ENCODE measurements at regions not wholly inside any gene's neighbourhood (a gene's known extent, or its start where the extent isn't known, plus 50 kb on each side); places are given as distances from the start of the nearest gene placed in this dataset.

DNA sequence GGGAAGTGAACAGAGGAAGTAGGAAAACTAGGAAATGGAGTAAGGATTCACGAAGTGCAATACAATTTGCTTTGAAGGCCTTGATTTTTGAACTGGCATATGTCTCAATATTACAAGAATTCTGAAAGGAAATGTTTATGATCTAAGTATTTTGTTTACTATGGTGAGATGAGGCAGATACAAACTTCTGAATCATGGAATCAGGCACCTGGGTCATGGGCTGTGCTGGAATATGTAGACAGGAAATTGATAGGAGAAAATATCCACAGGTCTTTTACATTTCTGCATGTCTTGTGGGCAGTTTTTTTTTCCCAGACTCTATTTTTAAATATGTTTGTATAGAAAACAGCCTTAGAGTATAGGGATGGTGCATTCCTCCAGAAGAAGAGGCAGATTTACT, 117.1 kb downstream of the PPP1R3A start:
- no peak for TF ChIP-seq EZH2 (optimal IDR thresholded peaks at IDR 0.05; ENCODE audit: low read depth, low read length)
- TF ChIP-seq, protein P1, sequence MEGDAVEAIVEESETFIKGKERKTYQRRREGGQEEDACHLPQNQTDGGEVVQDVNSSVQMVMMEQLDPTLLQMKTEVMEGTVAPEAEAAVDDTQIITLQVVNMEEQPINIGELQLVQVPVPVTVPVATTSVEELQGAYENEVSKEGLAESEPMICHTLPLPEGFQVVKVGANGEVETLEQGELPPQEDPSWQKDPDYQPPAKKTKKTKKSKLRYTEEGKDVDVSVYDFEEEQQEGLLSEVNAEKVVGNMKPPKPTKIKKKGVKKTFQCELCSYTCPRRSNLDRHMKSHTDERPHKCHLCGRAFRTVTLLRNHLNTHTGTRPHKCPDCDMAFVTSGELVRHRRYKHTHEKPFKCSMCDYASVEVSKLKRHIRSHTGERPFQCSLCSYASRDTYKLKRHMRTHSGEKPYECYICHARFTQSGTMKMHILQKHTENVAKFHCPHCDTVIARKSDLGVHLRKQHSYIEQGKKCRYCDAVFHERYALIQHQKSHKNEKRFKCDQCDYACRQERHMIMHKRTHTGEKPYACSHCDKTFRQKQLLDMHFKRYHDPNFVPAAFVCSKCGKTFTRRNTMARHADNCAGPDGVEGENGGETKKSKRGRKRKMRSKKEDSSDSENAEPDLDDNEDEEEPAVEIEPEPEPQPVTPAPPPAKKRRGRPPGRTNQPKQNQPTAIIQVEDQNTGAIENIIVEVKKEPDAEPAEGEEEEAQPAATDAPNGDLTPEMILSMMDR (IDR thresholded peaks at IDR 0.05; ENCODE audit: low read length) = no peak
- TF ChIP-seq EZH2phosphoT487 (IDR thresholded peaks at IDR 0.05; ENCODE audit: low read length) = no peak
